Stimulated activated effector memory CD8-positive, alpha-beta T cell treated with anti-CD3 and anti-CD28 coated beads, Interleukin-12 subunit alpha, Interleukin-12 subunit beta, amount 100 ng/mL, for 72 hours (primary cell): ENCODE measurements at regions not wholly inside any gene's neighbourhood (a gene's known extent, or its start where the extent isn't known, plus 50 kb on each side); places are given as distances from the start of the nearest gene placed in this dataset.

Experiments
- ATAC-seq: fragments of 150-1000 bp; cut with Tn5 transposase; 2 replicates; pipeline ENCODE4 v1.10.0; 2021
- DNase-seq, 2 donors: peaks; one replicate each; pipeline ENCODE4 v3.0.0; 2021 to 2022; ENCODE audit warnings: low spot score in 2 of 2
- H3K27ac Mint-ChIP-seq: one replicate; pipeline ENCODE4 v1.8.0; 2022; ENCODE audit warnings: mild to moderate bottlenecking, mixed read lengths
- H3K36me3 Mint-ChIP-seq: one replicate; pipeline ENCODE4 v1.8.0; 2022; ENCODE audit warnings: mild to moderate bottlenecking, mixed read lengths
- H3K4me1 Mint-ChIP-seq: one replicate; pipeline ENCODE4 v1.8.0; 2022; ENCODE audit warnings: mixed read lengths
- H3K4me3 Mint-ChIP-seq: one replicate; pipeline ENCODE4 v1.8.0; 2022; ENCODE audit warnings: mild to moderate bottlenecking, mixed read lengths
- H3K9me3 Mint-ChIP-seq: one replicate; pipeline ENCODE4 v1.8.0; 2022; ENCODE audit warnings: mixed read lengths

GRCh38 chr12:70157099-70157498, 86.1 kb upstream of the CNOT2 start:
- Mint-ChIP-seq H3K4me3 (no peak overlapping the region), H3K27ac (no peak overlapping the region), H3K9me3 (peaks cover 4% of the 10 kb centered on the region), H3K4me1 (no peaks in the 10 kb centered on the region), H3K36me3 (no peaks in the 10 kb centered on the region)
- DNase-seq (no peak), ATAC-seq (no peak)

- no peak for ATAC-seq
- Mint-ChIP-seq H3K9me3 (no peaks in the 10 kb centered on the region), H3K36me3 (no peaks in the 10 kb centered on the region), H3K27ac (no peak overlapping the region), H3K4me3 (no peak overlapping the region), H3K4me1 (no peaks in the 10 kb centered on the region)
- DNase-seq: no peak
These were observed 77.8 kb upstream of the CNOT2 start for GRCh38 chr12:70165450-70165849.

GRCh38 chr12:70176290-70176689, 66.9 kb upstream of the CNOT2 start:
- ATAC-seq (no peak), DNase-seq (no peak)
- Mint-ChIP-seq H3K4me3 (no peak overlapping the region), H3K4me1 (no peaks in the 10 kb centered on the region), H3K36me3 (no peaks in the 10 kb centered on the region), H3K9me3 (no peaks in the 10 kb centered on the region), H3K27ac (no peak overlapping the region)

GRCh38 chr12:70177631-70178030, 65.6 kb upstream of the CNOT2 start:
- H3K36me3 Mint-ChIP-seq: no peaks in the 10 kb centered on the region
- H3K9me3 Mint-ChIP-seq: no peaks in the 10 kb centered on the region
- ATAC-seq (no peak), DNase-seq (no peak)
- no peaks in the 10 kb centered on the region for H3K4me1 Mint-ChIP-seq
- H3K4me3 Mint-ChIP-seq: no peak overlapping the region
- H3K27ac Mint-ChIP-seq: no peak overlapping the region

- Mint-ChIP-seq H3K9me3 (no peaks in the 10 kb centered on the region), H3K36me3 (no peaks in the 10 kb centered on the region), H3K4me1 (no peaks in the 10 kb centered on the region), H3K27ac (no peak overlapping the region), H3K4me3 (no peak overlapping the region)
- DNase-seq (no peak), ATAC-seq (no peak)
These were observed 65.2 kb upstream of the CNOT2 start for GRCh38 chr12:70178038-70178437.

- no peak overlapping the region for H3K4me3 Mint-ChIP-seq
- H3K27ac Mint-ChIP-seq: no peak overlapping the region
- no peaks in the 10 kb centered on the region for H3K4me1 Mint-ChIP-seq
- ATAC-seq: no peak
- no peaks in the 10 kb centered on the region for H3K9me3 Mint-ChIP-seq
- no peak for DNase-seq
- no peaks in the 10 kb centered on the region for H3K36me3 Mint-ChIP-seq
These were observed 63.1 kb upstream of the CNOT2 start for GRCh38 chr12:70180130-70180529.

- H3K27ac Mint-ChIP-seq: no peak overlapping the region
- no peaks in the 10 kb centered on the region for H3K4me1 Mint-ChIP-seq
- H3K36me3 Mint-ChIP-seq: no peaks in the 10 kb centered on the region
- no peaks in the 10 kb centered on the region for H3K9me3 Mint-ChIP-seq
- DNase-seq: no peak
- no peak overlapping the region for H3K4me3 Mint-ChIP-seq
- peak; percentile 44 for ATAC-seq
These were observed 57.9 kb upstream of the CNOT2 start for GRCh38 chr12:70185301-70185700.

GRCh38 chr12:70186436-70186835, 56.8 kb upstream of the CNOT2 start:
- no peaks in the 10 kb centered on the region for H3K4me1 Mint-ChIP-seq
- no peaks in the 10 kb centered on the region for H3K36me3 Mint-ChIP-seq
- DNase-seq (no peak), ATAC-seq (no peak)
- no peak overlapping the region for H3K4me3 Mint-ChIP-seq
- no peaks in the 10 kb centered on the region for H3K9me3 Mint-ChIP-seq
- no peak overlapping the region for H3K27ac Mint-ChIP-seq

- ATAC-seq: no peak
- no peak overlapping the region for H3K4me3 Mint-ChIP-seq
- DNase-seq: no peak
These were observed 52.8 kb upstream of the CNOT2 start for GRCh38 chr12:70190262-70191010.

More at GRCh38 chr12:70190262-70191010, 52.8 kb upstream of the CNOT2 start:
- Mint-ChIP-seq H3K36me3 (no peaks in the 10 kb centered on the region), H3K27ac (no peak overlapping the region), H3K4me1 (no peaks in the 10 kb centered on the region), H3K9me3 (no peaks in the 10 kb centered on the region)
